Muscle of leg (tissue), 3 donors: ENCODE measurements at regions not wholly inside any gene's neighbourhood (a gene's known extent, or its start where the extent isn't known, plus 50 kb on each side); places are given as distances from the start of the nearest gene placed in this dataset.
"Not testable (repeated sequence)": the region's sequence is repeated elsewhere in the genome, so short reads cannot be mapped to it uniquely, and the experiment has no call there.

Experiments used
- DNase-seq: peaks from one replicate; pipeline ENCODE4 v3.0.0; 2013
- H3K27ac ChIP-seq: one replicate; pipeline ENCODE4 v1.5.1; 2013; ENCODE audit warnings: mild to moderate bottlenecking, low read length, control low read depth
- H3K27me3 ChIP-seq: one replicate; pipeline ENCODE4 v1.6.1; 2013; ENCODE audit warnings: low read length; ENCODE audit not compliant: control insufficient read depth, insufficient read depth
- H3K36me3 ChIP-seq: one replicate; pipeline ENCODE4 v1.6.1; 2013; ENCODE audit warnings: low read length; ENCODE audit not compliant: control insufficient read depth, insufficient read depth
- H3K4me1 ChIP-seq: one replicate; pipeline ENCODE4 v1.6.1; 2013; ENCODE audit warnings: low read length; ENCODE audit not compliant: control insufficient read depth, insufficient read depth
- H3K4me3 ChIP-seq: one replicate; pipeline ENCODE4 v1.5.1; 2013; ENCODE audit warnings: low read length, control low read depth
- H3K9me3 ChIP-seq: replicated peaks from 2 replicates; pipeline ENCODE4 v1.6.1; 2013; ENCODE audit warnings: low read depth, low read length; ENCODE audit not compliant: control insufficient read depth
- WGBS: methylation state at CpG from one replicate; pipeline ENCODE4 v1.1.5; 2013; ENCODE audit warnings: missing lambda C conversion rate; ENCODE audit not compliant: insufficient coverage; 5-methylcytosine and 5-hydroxymethylcytosine counted together

GRCh38 chr10:109664554-109664953, 258.8 kb downstream of the XPNPEP1 start:
- no peaks in the 10 kb centered on the region for H3K36me3 ChIP-seq
- no peaks in the 10 kb centered on the region for H3K4me1 ChIP-seq
- WGBS, result 76% methylated on average over 3 of the region's 4 CpGs
- peaks cover 6% of the 10 kb centered on the region for H3K9me3 ChIP-seq
- H3K27me3 ChIP-seq, result no peaks in the 10 kb centered on the region
- no peak for DNase-seq
- no peak overlapping the region for H3K27ac ChIP-seq
- H3K4me3 ChIP-seq, result no peak overlapping the region

- WGBS, result 79% methylated on average over 6 of the region's 6 CpGs
- Histone ChIP-seq H3K27me3 (no peaks in the 10 kb centered on the region), H3K4me1 (no peaks in the 10 kb centered on the region), H3K27ac (no peak overlapping the region), H3K36me3 (no peaks in the 10 kb centered on the region), H3K9me3 (peaks cover 6% of the 10 kb centered on the region), H3K4me3 (no peak overlapping the region)
- no peak for DNase-seq
Measured at GRCh38 chr10:109663122-109663521, 260.2 kb downstream of the XPNPEP1 start.

DNA sequence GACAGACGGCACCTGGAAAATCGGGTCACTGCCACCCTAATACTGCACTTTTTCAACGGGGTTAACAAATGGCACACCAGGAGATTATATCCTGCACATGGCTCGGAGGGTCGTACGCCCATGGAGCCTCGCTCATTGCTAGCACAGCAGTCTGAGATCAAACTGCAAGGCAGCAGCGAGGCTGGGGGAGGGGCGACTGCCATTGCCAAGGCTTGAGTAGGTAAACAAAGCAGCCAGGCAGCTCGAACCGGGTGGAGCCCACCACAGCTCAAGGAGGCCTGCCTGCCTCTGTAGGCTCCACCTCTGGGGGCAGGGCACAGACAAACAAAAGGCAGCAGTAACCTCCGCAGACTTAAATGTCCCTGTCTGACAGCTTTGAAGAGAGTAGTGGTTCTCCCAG, 270.7 kb downstream of the XPNPEP1 start:
- H3K4me3 ChIP-seq, H3K4me1 ChIP-seq, DNase-seq, H3K9me3 ChIP-seq, H3K36me3 ChIP-seq, H3K27me3 ChIP-seq, H3K27ac ChIP-seq: not testable (repeated sequence)
- 87% methylated on average over 10 of the region's 12 CpGs for WGBS

GRCh38 chr10:109650228-109650627, 273.1 kb downstream of the XPNPEP1 start:
- H3K4me1 ChIP-seq, result no peaks in the 10 kb centered on the region
- WGBS, result 88% methylated on average over 1 of the region's 1 CpG
- no peaks in the 10 kb centered on the region for H3K36me3 ChIP-seq
- H3K27ac ChIP-seq, result no peak overlapping the region
- H3K4me3 ChIP-seq, result no peak overlapping the region
- DNase-seq, result no peak
- H3K27me3 ChIP-seq, result no peaks in the 10 kb centered on the region
- no peaks in the 10 kb centered on the region for H3K9me3 ChIP-seq

DNA sequence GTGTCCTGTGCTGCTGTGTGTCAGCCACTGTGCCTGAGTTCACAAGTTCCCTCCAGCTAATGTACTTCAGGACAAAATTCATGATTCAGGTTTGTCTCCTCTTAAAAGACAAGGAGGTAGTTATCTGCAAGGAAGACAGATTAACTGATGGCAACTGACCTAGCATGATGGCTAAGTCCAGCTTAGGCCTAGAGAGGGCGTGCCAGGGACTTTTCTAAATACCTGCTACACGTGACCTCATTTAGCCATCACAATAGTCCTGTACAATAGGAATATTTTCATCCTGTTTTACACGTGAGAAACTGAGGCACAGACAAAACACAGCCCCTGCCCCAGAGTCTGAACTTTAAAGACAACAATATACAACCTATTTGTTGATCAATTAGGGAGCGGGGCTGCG, 275.7 kb downstream of the XPNPEP1 start:
- no peak overlapping the region for H3K4me3 ChIP-seq
- DNase-seq, result no peak
- no peak overlapping the region for H3K27ac ChIP-seq
- H3K36me3 ChIP-seq, result no peaks in the 10 kb centered on the region
- no peaks in the 10 kb centered on the region for H3K9me3 ChIP-seq
- WGBS, result no CpG with 5 or more reads among the region's 5 CpGs
- H3K27me3 ChIP-seq, result no peaks in the 10 kb centered on the region
- H3K4me1 ChIP-seq, result no peaks in the 10 kb centered on the region

- Histone ChIP-seq H3K36me3 (no peaks in the 10 kb centered on the region), H3K27me3 (no peaks in the 10 kb centered on the region), H3K4me3 (no peak overlapping the region), H3K9me3 (peaks cover 2% of the 10 kb centered on the region), H3K27ac (no peak overlapping the region), H3K4me1 (no peaks in the 10 kb centered on the region)
- no peak for DNase-seq
Measured at GRCh38 chr10:109633846-109634245, 289.5 kb downstream of the XPNPEP1 start.

DNA sequence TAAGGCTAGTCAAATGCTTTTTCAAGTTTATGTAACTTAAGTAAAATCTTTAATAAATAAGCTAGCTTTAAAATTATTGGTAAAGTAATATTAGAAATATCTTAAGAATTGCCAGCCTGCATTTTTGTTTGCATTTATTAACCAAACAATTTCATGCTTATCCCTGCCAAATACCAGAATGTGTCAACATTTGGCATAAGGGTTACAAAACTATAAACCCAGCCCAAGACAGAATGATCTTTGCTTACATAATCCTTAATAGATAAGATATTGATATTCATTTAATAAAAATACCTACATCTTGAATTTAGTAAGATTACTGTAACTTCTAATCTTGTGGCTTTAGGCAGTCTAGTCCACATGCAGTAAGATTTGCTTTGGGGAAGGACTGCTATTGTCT, 290.3 kb downstream of the XPNPEP1 start:
- H3K4me3 ChIP-seq, DNase-seq, H3K36me3 ChIP-seq, H3K9me3 ChIP-seq, H3K27ac ChIP-seq, H3K4me1 ChIP-seq, H3K27me3 ChIP-seq: not testable (repeated sequence)

GRCh38 chr10:109624939-109625338, 298.4 kb downstream of the XPNPEP1 start:
- Histone ChIP-seq H3K27me3 (no peaks in the 10 kb centered on the region), H3K4me3 (no peak overlapping the region), H3K4me1 (no peaks in the 10 kb centered on the region), H3K9me3 (no peaks in the 10 kb centered on the region), H3K27ac (no peak overlapping the region), H3K36me3 (no peaks in the 10 kb centered on the region)
- no peak for DNase-seq
- 100% methylated on average over 1 of the region's 2 CpGs for WGBS

DNA sequence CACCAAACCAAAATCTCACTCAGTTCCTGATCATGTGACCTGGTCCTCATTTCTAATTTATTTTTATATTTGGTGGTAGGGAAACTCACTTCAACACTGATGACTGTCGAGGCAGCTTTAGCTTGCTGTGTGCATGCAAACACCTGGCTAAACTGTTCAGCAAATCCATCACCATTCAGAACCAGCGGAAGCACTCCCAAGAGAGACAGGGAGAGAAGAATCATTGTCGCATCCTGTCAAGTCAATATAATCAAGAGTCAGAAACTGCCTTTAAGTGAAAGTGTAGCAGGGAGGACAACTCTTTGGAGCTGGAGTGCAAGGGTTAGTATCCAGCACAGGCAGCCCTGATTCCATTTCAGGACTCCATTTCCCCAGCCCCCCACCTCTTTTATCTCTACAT, 300.7 kb downstream of the XPNPEP1 start:
- WGBS, result 66% methylated on average over 2 of the region's 3 CpGs
- H3K4me1 ChIP-seq, result no peaks in the 10 kb centered on the region
- no peaks in the 10 kb centered on the region for H3K36me3 ChIP-seq
- no peaks in the 10 kb centered on the region for H3K27me3 ChIP-seq
- no peak for DNase-seq
- H3K9me3 ChIP-seq, result no peaks in the 10 kb centered on the region
- no peak overlapping the region for H3K27ac ChIP-seq
- no peak overlapping the region for H3K4me3 ChIP-seq

GRCh38 chr10:109620396-109620795, 302.9 kb downstream of the XPNPEP1 start:
- Histone ChIP-seq H3K27me3 (no peaks in the 10 kb centered on the region), H3K4me3 (no peak overlapping the region), H3K4me1 (no peaks in the 10 kb centered on the region), H3K9me3 (no peaks in the 10 kb centered on the region), H3K27ac (no peak overlapping the region), H3K36me3 (no peaks in the 10 kb centered on the region)
- 100% methylated on average over 1 of the region's 3 CpGs for WGBS
- DNase-seq, result no peak

DNA sequence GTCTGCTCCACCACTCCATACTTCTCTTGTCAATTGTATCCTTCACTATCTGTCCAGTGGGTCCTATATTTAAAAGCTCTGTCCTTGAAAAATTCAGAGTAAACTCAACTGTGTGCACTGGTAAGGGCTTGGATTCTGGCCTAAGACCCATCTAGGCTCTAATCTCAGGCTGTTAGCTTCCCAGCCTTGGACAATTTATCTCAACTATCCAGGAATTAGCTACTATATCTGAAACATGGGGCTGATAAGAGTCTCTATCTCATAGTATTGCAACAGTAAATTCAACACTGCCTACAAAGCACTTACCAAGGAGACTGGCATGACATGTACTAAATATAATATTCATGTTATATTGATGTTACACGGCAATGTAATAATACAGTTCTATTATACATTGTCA, 303.4 kb downstream of the XPNPEP1 start:
- no CpG with 5 or more reads among the region's 1 CpG for WGBS
- Histone ChIP-seq H3K36me3 (no peaks in the 10 kb centered on the region), H3K27me3 (no peaks in the 10 kb centered on the region), H3K4me1 (no peaks in the 10 kb centered on the region), H3K27ac (no peak overlapping the region), H3K4me3 (no peak overlapping the region), H3K9me3 (no peaks in the 10 kb centered on the region)
- DNase-seq, result no peak
